ENCODE measurements at regions not wholly inside any gene's neighbourhood (a gene's known extent, or its start where the extent isn't known, plus 50 kb on each side); places are given as distances from the start of the nearest gene placed in this dataset.
"Not testable (repeated sequence)": the region's sequence is repeated elsewhere in the genome, so short reads cannot be mapped to it uniquely, and the experiment has no call there.

DNA sequence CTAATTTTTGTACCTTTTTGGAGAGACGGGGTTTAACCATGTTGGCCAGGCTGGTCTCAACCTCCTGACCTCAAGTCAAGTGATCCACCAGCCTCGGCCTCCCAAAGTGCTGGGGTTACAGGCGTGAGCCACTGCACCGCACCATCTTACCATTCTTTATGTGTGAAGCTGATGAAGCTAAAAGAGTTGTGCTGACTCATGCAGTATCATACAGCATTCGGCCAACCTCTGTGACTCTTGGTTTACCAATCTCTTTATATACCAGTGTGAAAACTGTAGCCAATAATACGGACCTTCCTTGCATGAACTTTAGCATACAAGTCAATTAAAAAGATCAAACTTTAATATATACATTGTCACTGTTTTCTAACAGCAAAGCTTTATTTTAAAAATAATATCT is 878.2 kb upstream of the MBL2 start:
- DNase-seq (ENCODE audit: low spot score) = no peak
- Histone ChIP-seq H3K27ac (no peak overlapping the region), H3K4me3 (no peak overlapping the region), H3K4me1 (no peaks in the 10 kb centered on the region), H3K27me3 (no peaks in the 10 kb centered on the region), H3K36me3 (no peaks in the 10 kb centered on the region), H3K9me3 (no peaks in the 10 kb centered on the region)
- TF ChIP-seq, protein P1, sequence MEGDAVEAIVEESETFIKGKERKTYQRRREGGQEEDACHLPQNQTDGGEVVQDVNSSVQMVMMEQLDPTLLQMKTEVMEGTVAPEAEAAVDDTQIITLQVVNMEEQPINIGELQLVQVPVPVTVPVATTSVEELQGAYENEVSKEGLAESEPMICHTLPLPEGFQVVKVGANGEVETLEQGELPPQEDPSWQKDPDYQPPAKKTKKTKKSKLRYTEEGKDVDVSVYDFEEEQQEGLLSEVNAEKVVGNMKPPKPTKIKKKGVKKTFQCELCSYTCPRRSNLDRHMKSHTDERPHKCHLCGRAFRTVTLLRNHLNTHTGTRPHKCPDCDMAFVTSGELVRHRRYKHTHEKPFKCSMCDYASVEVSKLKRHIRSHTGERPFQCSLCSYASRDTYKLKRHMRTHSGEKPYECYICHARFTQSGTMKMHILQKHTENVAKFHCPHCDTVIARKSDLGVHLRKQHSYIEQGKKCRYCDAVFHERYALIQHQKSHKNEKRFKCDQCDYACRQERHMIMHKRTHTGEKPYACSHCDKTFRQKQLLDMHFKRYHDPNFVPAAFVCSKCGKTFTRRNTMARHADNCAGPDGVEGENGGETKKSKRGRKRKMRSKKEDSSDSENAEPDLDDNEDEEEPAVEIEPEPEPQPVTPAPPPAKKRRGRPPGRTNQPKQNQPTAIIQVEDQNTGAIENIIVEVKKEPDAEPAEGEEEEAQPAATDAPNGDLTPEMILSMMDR (IDR thresholded peaks at IDR 0.05) = no peak

DNA sequence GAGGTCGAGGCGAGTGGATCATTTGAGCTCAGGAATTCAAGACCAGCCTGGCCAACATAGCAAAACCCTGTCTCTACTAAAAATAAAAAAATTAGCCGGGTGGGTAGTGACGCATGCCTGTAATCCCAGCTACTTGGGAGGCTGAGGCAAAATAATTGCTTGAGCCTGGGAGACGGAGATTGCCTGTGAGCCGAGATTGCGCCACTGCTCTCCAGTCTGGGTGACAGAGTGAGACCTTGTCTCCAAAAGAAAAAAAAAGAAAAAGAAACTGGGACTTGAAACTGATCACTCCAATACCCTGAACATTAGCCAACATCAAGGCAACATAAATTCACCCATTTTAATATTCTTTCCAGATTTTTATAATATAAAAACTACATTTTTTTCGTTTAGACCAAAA is 874.6 kb upstream of the MBL2 start:
- not testable (repeated sequence) for H3K27ac ChIP-seq; H3K27me3 ChIP-seq; H3K9me3 ChIP-seq; H3K36me3 ChIP-seq; H3K4me3 ChIP-seq; H3K4me1 ChIP-seq; DNase-seq (ENCODE audit: low spot score)

DNA sequence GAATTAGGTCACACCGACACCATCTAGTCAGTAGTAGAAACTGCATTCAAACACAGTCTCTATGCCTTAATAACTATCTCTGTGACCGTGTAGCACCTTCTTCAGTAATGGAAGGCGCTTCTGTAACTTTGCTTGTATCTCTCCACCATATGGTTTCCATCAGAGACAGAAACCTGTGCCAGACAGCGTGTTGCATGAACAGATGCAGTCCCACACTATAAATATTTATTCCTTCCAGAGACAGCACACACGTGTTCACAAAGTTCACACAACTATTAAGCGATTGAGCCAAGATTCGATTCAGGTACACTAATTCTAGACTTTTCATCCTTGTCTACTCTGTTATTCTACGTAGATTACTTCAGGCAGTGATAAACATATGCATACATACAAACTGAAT is 873.9 kb upstream of the MBL2 start:
- no peaks in the 10 kb centered on the region for H3K27me3 ChIP-seq

DNA sequence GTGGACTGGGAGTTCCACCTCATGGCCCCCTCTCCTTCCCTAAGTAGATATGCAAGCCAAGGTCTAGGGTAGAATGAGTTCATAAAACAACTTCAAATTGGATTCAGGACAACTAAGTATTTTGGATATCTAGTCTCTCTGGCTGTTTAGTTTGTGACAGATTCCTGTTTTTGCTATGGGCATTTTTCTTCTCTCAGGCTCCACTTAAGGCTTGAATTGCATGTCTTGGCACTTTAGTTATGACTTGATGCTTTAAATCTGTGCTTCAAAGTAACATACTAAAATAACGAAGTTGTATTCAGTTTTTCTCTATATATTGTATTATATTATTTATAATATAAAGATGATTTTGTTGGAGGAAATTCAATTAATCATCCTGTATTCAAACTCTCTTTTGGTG is 873.4 kb upstream of the MBL2 start:
- Histone ChIP-seq H3K27ac (no peak overlapping the region), H3K36me3 (no peaks in the 10 kb centered on the region), H3K4me1 (no peaks in the 10 kb centered on the region), H3K9me3 (no peaks in the 10 kb centered on the region), H3K27me3 (no peaks in the 10 kb centered on the region), H3K4me3 (no peak overlapping the region)
- TF ChIP-seq, protein P1 (IDR thresholded peaks at IDR 0.05) = no peak
- DNase-seq (ENCODE audit: low spot score) = no peak

More for the DNA sequence above, 873.9 kb upstream of the MBL2 start:
- DNase-seq (ENCODE audit: low spot score) = no peak
- H3K27ac ChIP-seq = no peak overlapping the region
- H3K4me1 ChIP-seq = no peaks in the 10 kb centered on the region
- TF ChIP-seq, protein P1 (IDR thresholded peaks at IDR 0.05) = no peak
- H3K4me3 ChIP-seq = no peak overlapping the region
- no peaks in the 10 kb centered on the region for H3K36me3 ChIP-seq
- H3K9me3 ChIP-seq = no peaks in the 10 kb centered on the region

DNA sequence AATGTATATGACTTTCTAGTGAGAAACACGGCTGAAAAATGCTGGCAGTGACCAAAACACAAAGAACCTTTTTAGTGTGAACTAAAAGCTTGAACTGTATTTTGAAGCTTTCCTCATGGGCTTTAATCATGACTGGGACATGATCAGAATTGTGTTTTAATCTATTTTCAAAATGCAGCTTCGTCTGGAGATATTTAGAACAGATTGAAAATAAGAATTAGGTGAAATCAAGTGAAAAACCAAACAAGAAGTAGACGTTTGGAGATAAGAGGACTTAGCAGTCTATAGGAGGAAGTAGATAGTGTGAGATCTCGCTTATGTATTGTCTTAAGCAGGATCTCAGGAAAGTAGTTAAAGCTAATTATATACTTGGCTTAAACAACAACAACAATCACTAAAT is 865.4 kb upstream of the MBL2 start:
- Histone ChIP-seq H3K27me3 (no peaks in the 10 kb centered on the region), H3K27ac (no peak overlapping the region), H3K9me3 (no peaks in the 10 kb centered on the region), H3K4me3 (no peak overlapping the region), H3K4me1 (no peaks in the 10 kb centered on the region), H3K36me3 (no peaks in the 10 kb centered on the region)
- TF ChIP-seq, protein P1 (IDR thresholded peaks at IDR 0.05) = no peak
- DNase-seq (ENCODE audit: low spot score) = no peak

DNA sequence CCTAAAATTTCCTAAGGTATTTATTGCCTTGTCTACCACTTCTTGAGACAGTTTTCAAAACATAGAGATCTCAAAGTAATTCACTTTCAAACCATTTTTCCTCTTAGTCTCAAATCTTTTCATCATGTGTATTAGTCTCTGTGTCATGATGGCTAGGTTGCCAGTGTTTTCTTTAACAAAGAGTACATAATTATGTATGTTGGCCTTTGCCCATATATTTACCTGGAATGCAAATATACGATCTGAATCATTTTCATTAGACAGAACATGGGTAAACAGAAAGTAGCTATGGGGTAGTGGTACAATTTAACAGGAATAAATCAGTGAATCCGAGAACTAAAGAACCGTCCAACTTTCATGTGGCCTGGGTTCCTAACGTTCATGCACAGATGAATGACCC is 852.1 kb upstream of the MBL2 start:
- TF ChIP-seq, protein P1 (IDR thresholded peaks at IDR 0.05) = no peak
- Histone ChIP-seq H3K27me3 (no peaks in the 10 kb centered on the region), H3K9me3 (no peaks in the 10 kb centered on the region), H3K27ac (no peak overlapping the region), H3K36me3 (no peaks in the 10 kb centered on the region), H3K4me1 (no peaks in the 10 kb centered on the region), H3K4me3 (no peak overlapping the region)
- no peak for DNase-seq (ENCODE audit: low spot score)

Measured in right atrium auricular region (tissue), 2 donors.